GM06990 (cell line): ENCODE measurements at regions not wholly inside any gene's neighbourhood (a gene's known extent, or its start where the extent isn't known, plus 50 kb on each side); places are given as distances from the start of the nearest gene placed in this dataset.

Experiments used
- DNase-seq: peaks from one replicate; pipeline ENCODE4 v3.0.0-alpha.2; 2011; ENCODE audit not compliant: insufficient read length; ENCODE audit errors: extremely low read depth
- H3K27me3 ChIP-seq: replicated peaks from 2 replicates; pipeline ENCODE4 v1.6.0; 2011; ENCODE audit warnings: low read length; ENCODE audit not compliant: control insufficient read depth, insufficient read depth
- H3K36me3 ChIP-seq: 2 replicates; pipeline ENCODE4 v1.5.1; 2011; ENCODE audit warnings: low read length; ENCODE audit not compliant: control insufficient read depth, insufficient read depth
- H3K4me3 ChIP-seq: replicated peaks from 2 replicates; pipeline ENCODE4 v1.5.1; 2011; ENCODE audit warnings: low read depth, mild to moderate bottlenecking, control low read depth, low read length
- TF ChIP-seq, protein P1 (sequence below): IDR thresholded peaks from 2 replicates; pipeline ENCODE4 v1.5.1; 2011; ENCODE audit warnings: low read length, control low read depth, mild to moderate bottlenecking, inconsistent platforms; ENCODE audit not compliant: insufficient read depth, poor library complexity, severe bottlenecking

DNA sequence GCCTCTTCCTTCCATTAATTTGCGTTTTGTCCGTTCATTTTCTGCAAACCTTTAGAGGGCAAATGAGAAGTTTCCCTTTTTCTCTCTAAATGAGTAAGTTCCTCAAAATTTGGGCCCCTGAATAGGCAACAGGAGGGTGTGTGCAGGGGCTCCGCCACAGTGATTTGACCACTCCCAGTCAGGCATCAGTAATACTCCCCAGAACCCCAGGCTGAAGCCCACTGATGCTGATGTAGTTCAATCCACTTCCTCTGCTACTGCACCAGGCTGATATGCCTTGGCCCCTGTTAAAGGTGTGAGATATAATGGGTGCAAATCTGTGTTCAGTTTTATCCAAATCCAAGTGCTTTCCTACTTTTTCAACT, 1150.0 kb downstream of the RPIA start:
- H3K36me3 ChIP-seq, result no peaks in the 10 kb centered on the region
- no peaks in the 10 kb centered on the region for H3K27me3 ChIP-seq
- TF ChIP-seq, protein P1, sequence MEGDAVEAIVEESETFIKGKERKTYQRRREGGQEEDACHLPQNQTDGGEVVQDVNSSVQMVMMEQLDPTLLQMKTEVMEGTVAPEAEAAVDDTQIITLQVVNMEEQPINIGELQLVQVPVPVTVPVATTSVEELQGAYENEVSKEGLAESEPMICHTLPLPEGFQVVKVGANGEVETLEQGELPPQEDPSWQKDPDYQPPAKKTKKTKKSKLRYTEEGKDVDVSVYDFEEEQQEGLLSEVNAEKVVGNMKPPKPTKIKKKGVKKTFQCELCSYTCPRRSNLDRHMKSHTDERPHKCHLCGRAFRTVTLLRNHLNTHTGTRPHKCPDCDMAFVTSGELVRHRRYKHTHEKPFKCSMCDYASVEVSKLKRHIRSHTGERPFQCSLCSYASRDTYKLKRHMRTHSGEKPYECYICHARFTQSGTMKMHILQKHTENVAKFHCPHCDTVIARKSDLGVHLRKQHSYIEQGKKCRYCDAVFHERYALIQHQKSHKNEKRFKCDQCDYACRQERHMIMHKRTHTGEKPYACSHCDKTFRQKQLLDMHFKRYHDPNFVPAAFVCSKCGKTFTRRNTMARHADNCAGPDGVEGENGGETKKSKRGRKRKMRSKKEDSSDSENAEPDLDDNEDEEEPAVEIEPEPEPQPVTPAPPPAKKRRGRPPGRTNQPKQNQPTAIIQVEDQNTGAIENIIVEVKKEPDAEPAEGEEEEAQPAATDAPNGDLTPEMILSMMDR, result no peak
- DNase-seq, result no peak
- H3K4me3 ChIP-seq, result no peak overlapping the region

- H3K36me3 ChIP-seq, result no peaks in the 10 kb centered on the region
- no peaks in the 10 kb centered on the region for H3K27me3 ChIP-seq
- TF ChIP-seq, protein P1, result no peak
- no peak overlapping the region for H3K4me3 ChIP-seq
- no peak for DNase-seq
Observed at GRCh38 chr2:89842180-89842908, 1150.9 kb downstream of the RPIA start.

DNA sequence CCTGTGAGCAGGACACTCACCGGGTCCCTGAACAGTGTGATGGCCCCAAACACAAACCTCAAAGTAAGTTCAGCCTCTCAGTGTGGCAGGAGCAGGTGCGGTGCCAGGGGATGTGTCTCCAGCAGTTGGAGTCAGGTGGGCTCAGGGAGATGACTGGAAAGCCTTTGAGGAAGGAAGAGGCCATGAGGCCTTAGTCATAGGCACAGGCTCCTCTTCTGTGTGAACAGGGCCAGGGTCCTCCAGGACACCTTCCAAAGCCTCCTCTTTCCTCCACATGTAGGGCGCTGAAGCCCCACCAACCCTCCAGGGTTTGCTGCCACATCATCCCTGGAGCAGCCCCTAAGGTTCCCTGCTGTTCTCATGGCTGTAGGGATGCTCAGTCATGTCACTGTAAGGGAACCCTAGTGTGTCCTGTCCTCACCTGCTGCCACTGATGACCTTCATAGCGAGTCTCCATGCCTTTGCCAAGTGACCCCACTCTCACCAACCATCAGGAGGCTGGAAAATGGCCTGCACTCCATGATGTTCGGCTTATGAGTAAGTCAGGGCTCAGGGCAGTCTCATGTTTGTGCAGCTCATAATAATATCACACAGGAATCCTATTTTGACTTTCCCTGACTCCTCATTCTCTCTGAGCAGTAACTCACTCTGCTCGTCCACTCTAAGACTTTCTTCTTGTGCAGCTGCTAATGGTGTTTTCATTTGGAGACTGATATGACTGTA, 1152.9 kb downstream of the RPIA start:
- H3K36me3 ChIP-seq, result no peaks in the 10 kb centered on the region
- no peak for DNase-seq
- H3K27me3 ChIP-seq, result no peaks in the 10 kb centered on the region
- H3K4me3 ChIP-seq, result no peak overlapping the region
- TF ChIP-seq, protein P1, result no peak

DNA sequence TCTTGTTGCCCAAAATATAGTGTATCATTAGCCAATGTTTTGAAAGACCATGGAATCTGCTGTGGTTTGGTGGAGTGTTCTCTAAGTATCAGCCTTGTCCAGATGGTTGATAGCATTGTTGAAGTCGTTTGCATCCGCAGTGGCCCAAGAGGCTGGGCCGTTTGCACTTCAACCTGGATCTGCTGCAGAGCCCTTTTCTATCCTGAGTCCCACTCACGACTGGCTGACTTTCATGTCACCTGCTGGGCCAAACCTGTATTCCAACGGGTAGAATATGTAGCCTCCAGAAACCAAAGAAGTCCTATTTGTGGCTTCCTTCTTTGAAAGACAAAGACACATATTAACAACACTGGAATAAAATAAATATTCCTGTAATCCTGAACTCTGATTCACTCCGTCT, 1154.1 kb downstream of the RPIA start:
- DNase-seq, result no peak
- Histone ChIP-seq H3K27me3 (no peaks in the 10 kb centered on the region), H3K4me3 (no peak overlapping the region), H3K36me3 (no peaks in the 10 kb centered on the region)
- TF ChIP-seq, protein P1, result no peak

- H3K27me3 ChIP-seq, result no peaks in the 10 kb centered on the region; the same call in none of the 2 replicates
- H3K36me3 ChIP-seq, result no peaks in the 10 kb centered on the region
- TF ChIP-seq, protein P1, result no peak
- no peak for DNase-seq
- no peak overlapping the region for H3K4me3 ChIP-seq
Observed at GRCh38 chr2:89848114-89848513, 1156.6 kb downstream of the RPIA start.
